Endothelial cell of umbilical vein (primary cell): ENCODE measurements at regions not wholly inside any gene's neighbourhood (a gene's known extent, or its start where the extent isn't known, plus 50 kb on each side); places are given as distances from the start of the nearest gene placed in this dataset.

Source experiments
- CTCF ChIP-seq, 2 donors: IDR thresholded peaks; 1 replicate in 1 of 2; 2 replicates in 1 of 2; pipeline ENCODE4 v1.5.1; 2011; ENCODE audit warnings: low read length in 2 of 2, mild to moderate bottlenecking in 2 of 2, moderate library complexity in 2 of 2, control low read depth in 1 of 2, inconsistent platforms in 1 of 2, low read depth in 1 of 2; ENCODE audit not compliant: insufficient read depth in 1 of 2; ENCODE audit errors: extremely low read depth in 1 of 2
- EZH2 ChIP-seq: IDR thresholded peaks from 2 replicates; pipeline ENCODE4 v1.6.1; 2012; ENCODE audit warnings: borderline replicate concordance, low read depth, mild to moderate bottlenecking, moderate library complexity, low read length, inconsistent platforms; ENCODE audit not compliant: severe bottlenecking
- MAX ChIP-seq: IDR thresholded peaks from 2 replicates; pipeline ENCODE4 v1.6.1; 2011; ENCODE audit not compliant: insufficient read depth, insufficient read length
- POLR2A ChIP-seq: IDR thresholded peaks from 2 replicates; pipeline ENCODE4 v1.6.1; 2012; ENCODE audit warnings: low read depth, mild to moderate bottlenecking, control low read depth, low read length
- POLR2AphosphoS5 ChIP-seq: IDR thresholded peaks from 2 replicates; pipeline ENCODE4 v1.6.1; 2012; ENCODE audit warnings: low read depth, mild to moderate bottlenecking, control low read depth, low read length, moderate library complexity; ENCODE audit not compliant: insufficient read depth

GRCh38 chr14:40630471-40630870, 976.2 kb upstream of the LRFN5 start:
- TF ChIP-seq POLR2AphosphoS5, result no peak
- no peak for TF ChIP-seq EZH2
- TF ChIP-seq CTCF (IDR thresholded peaks at IDR 0.05; ENCODE audit: extremely low read depth in 1 of 2, insufficient read depth in 1 of 2, low read depth in 1 of 2, low read length in 2 of 2), result no peak
- TF ChIP-seq POLR2A, result no peak
- TF ChIP-seq MAX, result no peak
